Testis (tissue), 2 donors: ENCODE measurements at regions not wholly inside any gene's neighbourhood (a gene's known extent, or its start where the extent isn't known, plus 50 kb on each side); places are given as distances from the start of the nearest gene placed in this dataset.
"Not testable (repeated sequence)": the region's sequence is repeated elsewhere in the genome, so short reads cannot be mapped to it uniquely, and the experiment has no call there.

Experiments
- DNase-seq: peaks from one replicate; pipeline ENCODE4 v3.0.0-alpha.2; 2019
- H3K27ac ChIP-seq, 2 donors: fragments of 200-600 bp; sonication (generic); one replicate each; pipeline ENCODE4 v1.5.1; 2019
- H3K27me3 ChIP-seq: fragments of 200-600 bp; sonication (generic); one replicate; pipeline ENCODE4 v1.5.1; 2019
- H3K36me3 ChIP-seq: fragments of 200-600 bp; sonication (generic); one replicate; pipeline ENCODE4 v1.5.1; 2017; ENCODE audit warnings: low read depth; ENCODE audit errors: missing control alignments
- H3K4me1 ChIP-seq: fragments of 200-600 bp; sonication (generic); one replicate; pipeline ENCODE4 v1.5.1; 2019
- H3K4me3 ChIP-seq, 2 donors: fragments of 200-600 bp; sonication (generic); one replicate each; pipeline ENCODE4 v1.5.1; 2017 to 2019
- H3K9me3 ChIP-seq: fragments of 200-600 bp; sonication (generic); one replicate; pipeline ENCODE4 v1.5.1; 2017
- POLR2A ChIP-seq: fragments of 450-650 bp; IDR thresholded peaks from one replicate; pipeline ENCODE4 v1.6.1; 2017; ENCODE audit warnings: antibody characterized with exemption, mild to moderate bottlenecking, moderate library complexity
- WGBS, 2 donors: methylation state at CpG; one replicate each; pipeline ENCODE4 v1.1.5; 2018; 5-methylcytosine and 5-hydroxymethylcytosine counted together
- intact Hi-C: fragments of 100-400 bp; cut with DNase I; formaldehyde crosslinking; loops from one replicate; pipeline ENCODE4 v1.15.1; 2023; ENCODE audit warnings: low total_unique reads
- TF ChIP-seq, protein P1 (sequence below), 3 experiments: fragments of 450-650 bp in 2 of 3; fragments of 200-600 bp in 1 of 3; sonication (generic) in 1 of 3; IDR thresholded peaks; one replicate each; pipeline ENCODE4 v1.5.1; 2016 to 2019; ENCODE audit warnings: antibody characterized with exemption in 3 of 3, mild to moderate bottlenecking in 2 of 3, moderate library complexity in 1 of 3

DNA sequence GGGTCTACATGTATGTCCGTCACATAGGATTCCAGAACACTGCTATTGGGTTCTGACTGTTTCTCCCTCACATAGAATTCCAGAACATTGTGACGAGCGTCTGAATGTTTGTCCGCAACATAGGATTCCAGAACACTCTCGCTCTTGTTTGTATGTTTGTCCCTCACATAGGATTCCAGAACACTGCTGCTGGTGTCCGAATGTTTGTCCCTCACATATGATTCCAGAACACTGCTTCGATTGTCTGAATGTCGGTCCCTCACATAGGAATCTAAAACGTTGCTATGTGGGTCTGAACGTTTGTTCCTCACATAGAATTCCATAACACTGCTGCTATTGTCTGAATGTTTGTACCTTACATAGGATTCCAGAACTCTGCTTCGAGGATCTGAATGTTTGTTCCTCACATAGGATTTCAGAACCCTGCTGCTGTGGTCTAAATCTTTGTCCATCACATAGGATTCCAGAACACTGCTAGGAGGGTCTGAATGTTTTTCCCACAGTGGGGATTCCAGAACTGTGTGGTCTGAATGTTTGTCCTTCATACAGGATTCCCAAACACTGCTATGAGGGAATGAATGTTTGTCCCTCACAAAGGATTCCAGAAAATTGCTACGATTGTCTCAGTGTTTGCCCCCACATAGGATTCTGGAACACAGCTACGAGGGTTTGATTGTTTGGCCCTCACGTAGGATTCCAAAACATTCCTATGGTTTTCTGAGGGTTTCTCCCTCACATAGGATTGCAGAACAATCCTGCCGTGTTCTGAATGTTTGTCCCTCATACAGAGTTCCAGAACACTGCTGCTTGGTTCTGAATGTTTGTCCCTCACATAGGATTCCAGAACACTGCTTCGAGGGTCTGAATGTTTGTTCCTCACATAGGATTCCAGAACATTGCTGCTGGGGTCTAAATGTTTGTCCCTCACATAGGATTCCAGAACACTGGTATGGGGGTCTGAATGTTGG lies 220.5 kb downstream of the FOXD4L6 start:
- no peaks in the 10 kb centered on the region for H3K9me3 ChIP-seq
- no peak for TF ChIP-seq POLR2A
- TF ChIP-seq, protein P1, sequence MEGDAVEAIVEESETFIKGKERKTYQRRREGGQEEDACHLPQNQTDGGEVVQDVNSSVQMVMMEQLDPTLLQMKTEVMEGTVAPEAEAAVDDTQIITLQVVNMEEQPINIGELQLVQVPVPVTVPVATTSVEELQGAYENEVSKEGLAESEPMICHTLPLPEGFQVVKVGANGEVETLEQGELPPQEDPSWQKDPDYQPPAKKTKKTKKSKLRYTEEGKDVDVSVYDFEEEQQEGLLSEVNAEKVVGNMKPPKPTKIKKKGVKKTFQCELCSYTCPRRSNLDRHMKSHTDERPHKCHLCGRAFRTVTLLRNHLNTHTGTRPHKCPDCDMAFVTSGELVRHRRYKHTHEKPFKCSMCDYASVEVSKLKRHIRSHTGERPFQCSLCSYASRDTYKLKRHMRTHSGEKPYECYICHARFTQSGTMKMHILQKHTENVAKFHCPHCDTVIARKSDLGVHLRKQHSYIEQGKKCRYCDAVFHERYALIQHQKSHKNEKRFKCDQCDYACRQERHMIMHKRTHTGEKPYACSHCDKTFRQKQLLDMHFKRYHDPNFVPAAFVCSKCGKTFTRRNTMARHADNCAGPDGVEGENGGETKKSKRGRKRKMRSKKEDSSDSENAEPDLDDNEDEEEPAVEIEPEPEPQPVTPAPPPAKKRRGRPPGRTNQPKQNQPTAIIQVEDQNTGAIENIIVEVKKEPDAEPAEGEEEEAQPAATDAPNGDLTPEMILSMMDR (IDR thresholded peaks at IDR 0.05): no peak
- 49 to 59% methylated on average over 16 of the region's 16 CpGs for WGBS, 2 donors

DNA sequence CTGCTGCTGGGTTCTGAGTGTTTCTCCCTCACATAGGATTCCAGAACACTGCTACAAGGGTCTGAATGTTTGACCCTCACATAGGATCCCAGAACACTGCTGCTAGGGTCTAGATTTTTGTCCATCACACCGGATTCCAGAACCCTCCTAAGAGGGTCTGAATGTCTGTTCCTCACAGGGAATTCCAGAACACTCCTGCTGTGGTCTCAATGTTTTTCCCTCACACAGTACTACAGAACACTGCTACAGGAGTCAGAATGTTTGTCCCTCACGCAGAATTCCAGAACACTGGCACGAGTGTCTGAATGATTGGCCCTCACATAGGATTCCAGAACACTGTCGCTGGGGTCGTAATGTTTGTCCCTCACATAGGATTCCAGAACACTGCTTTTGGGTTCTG lies 221.6 kb downstream of the FOXD4L6 start:
- H3K36me3 ChIP-seq, H3K9me3 ChIP-seq: not testable (repeated sequence)

More for the DNA sequence above, 220.5 kb downstream of the FOXD4L6 start:
- no peaks in the 10 kb centered on the region for H3K36me3 ChIP-seq
- intact Hi-C loops: no loop called here
- no peak overlapping the region for H3K4me3 ChIP-seq
- H3K4me1 ChIP-seq: no peaks in the 10 kb centered on the region
- no peak for DNase-seq
- H3K27ac ChIP-seq: no peak overlapping the region
- H3K27me3 ChIP-seq: no peaks in the 10 kb centered on the region

DNA sequence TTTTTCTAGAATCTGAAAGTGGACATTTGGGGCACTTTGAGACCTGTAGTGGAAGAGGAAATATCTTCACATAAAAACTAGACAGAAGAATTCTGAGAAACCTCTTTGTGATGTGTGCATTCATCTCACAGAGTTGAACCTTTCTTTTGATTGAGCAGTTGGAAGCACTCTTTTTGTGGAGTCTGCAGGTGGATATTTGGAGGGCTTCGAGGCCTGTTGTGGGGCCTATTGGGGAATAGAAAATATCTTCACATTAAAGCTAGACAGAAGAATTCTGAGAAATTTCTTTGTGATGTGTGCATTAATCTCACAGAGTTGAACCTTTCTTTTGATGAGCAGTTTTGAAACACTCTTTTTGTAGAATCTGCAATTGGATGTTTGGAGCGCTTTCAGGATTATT lies 236.2 kb downstream of the FOXD4L6 start:
- peaks cover 10% of the 10 kb centered on the region for H3K9me3 ChIP-seq
- WGBS, 2 donors: 63 to 72% methylated on average over 2 of the region's 2 CpGs

More for the DNA sequence above, 221.6 kb downstream of the FOXD4L6 start:
- H3K27me3 ChIP-seq, DNase-seq, H3K4me1 ChIP-seq, H3K4me3 ChIP-seq, H3K27ac ChIP-seq, intact Hi-C loops: not testable (repeated sequence)
- 46 to 57% methylated on average over 5 of the region's 5 CpGs for WGBS, 2 donors

DNA sequence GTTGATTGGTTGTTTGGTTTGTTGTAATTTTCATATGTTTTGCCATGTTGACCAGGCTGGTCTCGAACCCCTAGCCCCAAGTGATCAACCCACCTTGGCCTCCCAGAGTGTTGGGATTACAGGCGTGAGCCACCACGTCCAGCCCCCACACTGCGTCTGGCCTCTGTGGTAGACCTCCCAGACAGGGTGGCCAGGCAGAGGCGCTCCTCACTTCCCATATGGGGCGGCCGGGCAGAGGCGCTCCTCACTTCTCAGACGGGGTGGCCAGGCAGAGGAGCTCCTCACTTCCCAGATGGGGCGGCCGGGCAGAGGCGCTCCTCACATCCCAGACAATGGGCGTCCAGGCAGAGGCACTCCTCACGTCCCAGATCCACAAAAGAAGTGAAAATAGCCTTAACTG lies 242.6 kb downstream of the FOXD4L6 start:
- H3K4me3 ChIP-seq, DNase-seq, H3K36me3 ChIP-seq, H3K27me3 ChIP-seq, H3K9me3 ChIP-seq, intact Hi-C loops, H3K4me1 ChIP-seq, H3K27ac ChIP-seq: not testable (repeated sequence)
- WGBS, 2 donors: 72% methylated on average over 14 of the region's 14 CpGs

More for the DNA sequence above, 236.2 kb downstream of the FOXD4L6 start:
- H3K4me1 ChIP-seq, H3K27me3 ChIP-seq, intact Hi-C loops, H3K4me3 ChIP-seq, H3K27ac ChIP-seq, H3K36me3 ChIP-seq, DNase-seq: not testable (repeated sequence)

DNA sequence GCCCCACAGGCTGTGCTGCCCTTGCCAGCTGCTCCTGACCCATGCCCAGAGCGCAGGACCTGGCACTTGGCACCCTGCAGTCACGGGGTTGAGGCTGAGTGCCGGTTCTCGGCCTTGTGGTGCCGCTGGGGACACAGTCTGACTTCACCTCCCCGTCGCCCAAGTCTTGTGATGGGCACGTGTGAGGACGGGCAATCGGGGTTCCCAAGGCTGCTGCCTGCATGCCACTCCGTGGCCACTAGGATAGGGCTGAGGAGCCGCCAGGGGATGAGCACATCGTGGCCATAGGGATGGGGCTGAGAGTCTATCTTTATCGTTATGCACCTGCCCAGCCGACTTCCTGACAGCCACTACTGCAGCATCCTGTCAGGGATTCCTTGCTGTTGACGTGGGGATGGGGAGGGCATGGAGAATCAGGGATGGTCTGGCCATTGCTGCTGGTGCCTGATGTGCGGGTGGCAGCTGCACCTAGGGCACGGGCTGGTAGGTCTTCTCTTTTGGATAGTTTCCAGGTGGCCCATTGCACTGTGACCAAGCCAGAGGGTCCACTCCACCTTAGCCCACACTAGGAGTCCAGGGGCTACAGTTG lies 243.5 kb downstream of the FOXD4L6 start:
- 57 to 77% methylated on average over 15 to 18 of the region's 18 CpGs for WGBS, 2 donors
- DNase-seq, H3K27me3 ChIP-seq, intact Hi-C loops, H3K4me3 ChIP-seq, H3K9me3 ChIP-seq, H3K27ac ChIP-seq, H3K36me3 ChIP-seq, H3K4me1 ChIP-seq: not testable (repeated sequence)

DNA sequence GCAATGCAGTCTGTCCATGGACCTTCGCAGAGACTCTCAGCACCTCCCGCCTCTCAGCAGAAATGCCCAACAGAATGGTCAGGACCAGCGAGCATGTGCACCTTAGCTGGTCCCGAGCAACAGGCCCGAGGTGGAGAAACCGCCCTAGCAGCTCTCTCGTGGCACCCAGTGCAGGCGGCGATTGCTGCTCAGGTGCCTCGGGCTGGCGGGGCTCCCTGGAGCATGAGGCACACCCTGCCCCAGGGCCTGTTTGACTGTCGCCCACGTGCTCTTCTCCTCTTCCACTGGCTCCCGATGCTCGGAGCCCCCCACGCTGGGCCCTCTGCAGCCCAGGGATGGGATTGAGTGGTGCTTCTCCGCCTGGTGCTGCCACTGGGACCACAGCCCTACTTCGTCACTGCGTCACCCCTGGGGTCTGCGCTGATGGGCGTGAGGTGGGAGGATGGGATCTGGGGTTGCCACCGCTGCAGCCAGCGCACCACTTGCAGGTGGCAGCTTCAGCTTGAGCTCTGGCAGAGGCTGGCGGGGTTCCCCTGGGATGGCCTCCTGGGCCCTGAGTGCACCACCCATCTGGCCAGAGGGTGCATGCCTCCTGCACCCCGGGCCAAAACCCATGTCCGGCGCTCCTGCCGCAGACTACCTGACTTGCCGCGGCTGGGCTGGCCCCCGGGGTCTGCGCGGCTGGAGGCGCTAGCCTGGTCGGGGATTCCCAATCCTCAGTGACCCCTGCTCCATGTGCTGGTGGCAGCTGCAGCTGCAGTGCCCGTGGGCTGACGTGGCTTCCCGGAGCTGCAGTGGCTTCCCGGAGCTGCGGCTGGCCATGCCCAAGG lies 244.2 kb downstream of the FOXD4L6 start:
- Histone ChIP-seq H3K4me3 (no peak overlapping the region), H3K27me3 (no peaks in the 10 kb centered on the region), H3K9me3 (no peaks in the 10 kb centered on the region), H3K4me1 (no peaks in the 10 kb centered on the region), H3K36me3 (no peaks in the 10 kb centered on the region), H3K27ac (no peak overlapping the region)
- TF ChIP-seq POLR2A: no peak
- WGBS, 2 donors: 72 to 78% methylated on average over 13 to 40 of the region's 40 CpGs
- intact Hi-C loops: no loop called here
- no peak for DNase-seq

DNA sequence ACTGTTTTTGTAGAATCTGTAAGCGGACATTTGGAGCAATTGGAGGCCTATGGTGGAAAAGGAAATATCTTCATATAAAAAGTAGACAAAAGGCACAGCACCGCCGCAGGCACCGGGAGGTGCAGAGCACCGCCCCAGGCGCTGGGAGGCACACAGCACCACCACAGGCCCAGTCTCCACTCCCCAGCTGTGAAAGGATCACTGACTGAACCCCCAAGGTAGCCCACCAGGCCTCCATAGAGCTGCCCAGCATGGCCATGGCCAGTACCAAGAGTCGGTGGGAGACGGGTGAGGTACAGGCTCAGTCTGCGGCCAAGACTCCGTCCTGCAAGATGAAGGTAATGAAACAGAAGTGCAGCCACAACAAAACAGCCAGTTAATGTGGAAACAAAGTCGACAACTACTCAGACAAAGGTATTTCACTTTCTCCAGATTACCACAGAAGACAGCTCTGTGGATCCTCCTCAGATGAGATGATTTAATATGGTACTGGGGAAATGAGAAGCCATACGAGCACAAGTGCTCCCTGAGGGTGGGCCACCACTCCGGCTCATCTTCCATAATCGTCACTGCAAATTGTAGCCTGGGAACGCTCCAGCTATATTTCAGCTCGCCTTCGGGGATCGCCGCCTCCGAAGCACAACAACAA lies 244.9 kb downstream of the FOXD4L6 start:
- intact Hi-C loops, H3K4me3 ChIP-seq, H3K4me1 ChIP-seq, H3K9me3 ChIP-seq, H3K27ac ChIP-seq, H3K36me3 ChIP-seq, H3K27me3 ChIP-seq, DNase-seq: not testable (repeated sequence)
- WGBS, 2 donors: 66 to 77% methylated on average over 20 of the region's 20 CpGs

DNA sequence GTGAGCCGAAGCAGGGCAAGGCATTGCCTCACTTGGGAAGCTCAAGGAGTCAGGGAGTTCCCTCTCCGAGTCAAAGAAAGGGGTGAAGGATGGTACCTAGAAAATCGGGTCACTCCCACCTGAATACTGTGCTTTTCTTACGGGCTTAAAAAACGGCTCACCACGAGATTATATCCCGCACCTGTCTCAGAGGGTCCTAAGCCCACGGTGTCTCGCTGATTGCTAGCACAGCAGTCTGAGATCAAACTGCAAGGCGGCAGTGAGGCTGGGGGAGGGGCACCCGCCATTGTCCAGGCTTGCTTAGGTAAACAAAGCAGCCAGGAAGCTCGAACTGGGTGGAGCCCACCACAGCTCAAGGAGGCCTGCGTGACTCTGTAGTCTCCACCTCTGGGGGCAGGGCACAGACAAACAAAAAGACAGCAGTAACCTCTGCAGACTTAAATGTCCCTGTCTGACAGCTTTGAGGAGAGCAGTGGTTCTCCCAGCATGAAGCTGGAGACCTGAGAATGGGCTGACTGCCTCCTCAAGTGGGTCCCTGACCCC lies 254.7 kb downstream of the FOXD4L6 start:
- DNase-seq, H3K27ac ChIP-seq, H3K36me3 ChIP-seq, H3K4me1 ChIP-seq, intact Hi-C loops, H3K4me3 ChIP-seq, H3K9me3 ChIP-seq, H3K27me3 ChIP-seq: not testable (repeated sequence)
- WGBS, 2 donors: 70 to 83% methylated on average over 13 of the region's 13 CpGs

DNA sequence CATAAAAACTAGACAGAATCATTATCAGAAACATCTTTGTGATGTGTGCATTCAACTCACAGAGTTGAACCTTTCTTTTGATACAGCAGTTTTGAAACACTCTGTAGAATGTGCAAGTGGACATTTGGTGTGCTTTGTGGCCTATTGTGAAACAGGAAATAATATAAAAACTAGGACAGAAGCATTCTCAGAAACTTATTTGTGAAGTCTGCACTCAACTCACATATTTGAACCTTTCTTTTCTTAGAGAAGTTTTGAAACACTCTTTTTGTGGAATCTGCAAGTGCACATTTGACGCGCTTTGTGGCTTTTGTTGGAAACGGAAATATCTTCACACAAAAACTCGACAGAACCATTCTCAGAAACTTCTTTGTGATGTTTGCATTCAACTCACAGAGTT lies 260.0 kb downstream of the FOXD4L6 start:
- H3K4me3 ChIP-seq, intact Hi-C loops, H3K36me3 ChIP-seq, H3K9me3 ChIP-seq, H3K27ac ChIP-seq, H3K4me1 ChIP-seq, DNase-seq, H3K27me3 ChIP-seq: not testable (repeated sequence)
- WGBS, 2 donors: 54 to 69% methylated on average over 4 of the region's 4 CpGs
